ENCODE measurements at regions not wholly inside any gene's neighbourhood (a gene's known extent, or its start where the extent isn't known, plus 50 kb on each side); places are given as distances from the start of the nearest gene placed in this dataset.

DNA sequence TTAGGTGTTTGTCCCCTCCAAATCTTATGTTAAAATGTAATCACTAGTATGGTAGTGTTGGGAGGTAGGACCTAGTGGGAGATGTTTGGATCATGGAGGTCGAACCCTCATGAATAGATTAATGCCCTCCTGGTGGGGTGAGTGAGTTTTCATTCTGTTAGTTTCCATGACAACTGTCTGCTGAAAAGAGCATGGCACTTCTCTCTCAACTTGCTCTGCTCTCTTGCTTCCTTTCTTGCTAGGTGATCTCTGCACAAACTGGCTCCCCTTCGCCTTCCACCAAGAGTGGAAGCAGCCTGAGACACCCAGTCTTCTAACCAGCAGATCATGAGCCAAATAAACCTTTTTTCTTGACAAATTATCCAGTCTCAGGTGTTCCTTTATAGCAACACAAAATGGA, 853.9 kb downstream of the SORCS1 start:
- TF ChIP-seq, protein P1, sequence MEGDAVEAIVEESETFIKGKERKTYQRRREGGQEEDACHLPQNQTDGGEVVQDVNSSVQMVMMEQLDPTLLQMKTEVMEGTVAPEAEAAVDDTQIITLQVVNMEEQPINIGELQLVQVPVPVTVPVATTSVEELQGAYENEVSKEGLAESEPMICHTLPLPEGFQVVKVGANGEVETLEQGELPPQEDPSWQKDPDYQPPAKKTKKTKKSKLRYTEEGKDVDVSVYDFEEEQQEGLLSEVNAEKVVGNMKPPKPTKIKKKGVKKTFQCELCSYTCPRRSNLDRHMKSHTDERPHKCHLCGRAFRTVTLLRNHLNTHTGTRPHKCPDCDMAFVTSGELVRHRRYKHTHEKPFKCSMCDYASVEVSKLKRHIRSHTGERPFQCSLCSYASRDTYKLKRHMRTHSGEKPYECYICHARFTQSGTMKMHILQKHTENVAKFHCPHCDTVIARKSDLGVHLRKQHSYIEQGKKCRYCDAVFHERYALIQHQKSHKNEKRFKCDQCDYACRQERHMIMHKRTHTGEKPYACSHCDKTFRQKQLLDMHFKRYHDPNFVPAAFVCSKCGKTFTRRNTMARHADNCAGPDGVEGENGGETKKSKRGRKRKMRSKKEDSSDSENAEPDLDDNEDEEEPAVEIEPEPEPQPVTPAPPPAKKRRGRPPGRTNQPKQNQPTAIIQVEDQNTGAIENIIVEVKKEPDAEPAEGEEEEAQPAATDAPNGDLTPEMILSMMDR (IDR thresholded peaks at IDR 0.05; ENCODE audit: low read depth, low read length, poor library complexity, severe bottlenecking) = no peak
- no peak for TF ChIP-seq EZH2phosphoT487 (IDR thresholded peaks at IDR 0.05; ENCODE audit: borderline replicate concordance, low read length)
